ENCODE measurements at regions not wholly inside any gene's neighbourhood (a gene's known extent, or its start where the extent isn't known, plus 50 kb on each side); places are given as distances from the start of the nearest gene placed in this dataset.
"Not testable (repeated sequence)": the region's sequence is repeated elsewhere in the genome, so short reads cannot be mapped to it uniquely, and the experiment has no call there.

- no peak for DNase-seq (ENCODE audit: low read depth in 2 of 3, low spot score in 1 of 3)
Observed at GRCh38 chr2:36168115-36168514, 187.5 kb upstream of the CRIM1 start.

GRCh38 chr2:36165132-36165531 is 190.4 kb upstream of the CRIM1 start:
- no peak for DNase-seq (ENCODE audit: low read depth in 2 of 3, low spot score in 1 of 3)

- DNase-seq (ENCODE audit: low read depth in 2 of 3, low spot score in 1 of 3): no peak
Observed at GRCh38 chr2:36163520-36164254, 191.9 kb upstream of the CRIM1 start.

- not testable (repeated sequence) for DNase-seq (ENCODE audit: low read depth in 2 of 3, low spot score in 1 of 3)
Observed at GRCh38 chr2:36157093-36157492, 198.5 kb upstream of the CRIM1 start.

- no peak for DNase-seq (ENCODE audit: low read depth in 2 of 3, low spot score in 1 of 3)
Observed at GRCh38 chr2:36147670-36148390, 207.7 kb upstream of the CRIM1 start.

- no peak for DNase-seq (ENCODE audit: low read depth in 2 of 3, low spot score in 1 of 3)
Observed at GRCh38 chr2:36146765-36147164, 208.8 kb upstream of the CRIM1 start.

GRCh38 chr2:36140391-36140790 is 215.2 kb upstream of the CRIM1 start:
- DNase-seq (ENCODE audit: low read depth in 2 of 3, low spot score in 1 of 3): no peak

GRCh38 chr2:36137612-36138011 is 218.0 kb upstream of the CRIM1 start:
- DNase-seq (ENCODE audit: low read depth in 2 of 3, low spot score in 1 of 3): no peak

- DNase-seq (ENCODE audit: low read depth in 2 of 3, low spot score in 1 of 3): no peak
Observed at GRCh38 chr2:36134281-36134680, 221.3 kb upstream of the CRIM1 start.

GRCh38 chr2:36128359-36128758 is 227.2 kb upstream of the CRIM1 start:
- DNase-seq (ENCODE audit: low read depth in 2 of 3, low spot score in 1 of 3): no peak

- no peak for DNase-seq (ENCODE audit: low read depth in 2 of 3, low spot score in 1 of 3)
Observed at GRCh38 chr2:36125702-36126101, 229.9 kb upstream of the CRIM1 start.

GRCh38 chr2:36123995-36124394 is 231.6 kb upstream of the CRIM1 start:
- DNase-seq (ENCODE audit: low read depth in 2 of 3, low spot score in 1 of 3): no peak

- no peak for DNase-seq (ENCODE audit: low read depth in 2 of 3, low spot score in 1 of 3)
Observed at GRCh38 chr2:36097022-36097421, 258.6 kb upstream of the CRIM1 start.

- DNase-seq (ENCODE audit: low read depth in 2 of 3, low spot score in 1 of 3): not testable (repeated sequence)
Observed at GRCh38 chr2:36091844-36092741, 263.5 kb upstream of the CRIM1 start.

- no peak for DNase-seq (ENCODE audit: low read depth in 2 of 3, low spot score in 1 of 3)
Observed at GRCh38 chr2:36088716-36089328, 266.8 kb upstream of the CRIM1 start.

GRCh38 chr2:36087344-36087743 is 268.2 kb upstream of the CRIM1 start:
- DNase-seq (ENCODE audit: low read depth in 2 of 3, low spot score in 1 of 3): no peak

- no peak for DNase-seq (ENCODE audit: low read depth in 2 of 3, low spot score in 1 of 3)
Observed at GRCh38 chr2:36079793-36080192, 275.8 kb upstream of the CRIM1 start.

- DNase-seq (ENCODE audit: low read depth in 2 of 3, low spot score in 1 of 3): no peak
Observed at GRCh38 chr2:36074008-36074407, 281.6 kb upstream of the CRIM1 start.

- no peak for DNase-seq (ENCODE audit: low read depth in 2 of 3, low spot score in 1 of 3)
Observed at GRCh38 chr2:36071698-36072097, 283.9 kb upstream of the CRIM1 start.

GRCh38 chr2:36069074-36069473 is 286.5 kb upstream of the CRIM1 start:
- DNase-seq (ENCODE audit: low read depth in 2 of 3, low spot score in 1 of 3): no peak

- no peak for DNase-seq (ENCODE audit: low read depth in 2 of 3, low spot score in 1 of 3)
Observed at GRCh38 chr2:36068086-36068485, 287.5 kb upstream of the CRIM1 start.

All from stimulated activated CD4-positive, alpha-beta T cell treated with anti-CD3 and anti-CD28 coated beads, Interleukin-12 subunit alpha, Interleukin-12 subunit beta, amount 100 ng/mL, for 48 hours (primary cell).